Heart left ventricle (tissue), 16 donors: ENCODE measurements at regions not wholly inside any gene's neighbourhood (a gene's known extent, or its start where the extent isn't known, plus 50 kb on each side); places are given as distances from the start of the nearest gene placed in this dataset.
A peak's percentile ranks its signal among the peaks of the same experiment; 100 is the strongest.
"Not testable (repeated sequence)": the region's sequence is repeated elsewhere in the genome, so short reads cannot be mapped to it uniquely, and the experiment has no call there.

Experiments used
- ATAC-seq, 4 donors: fragments of 200-7000 bp; cut with Tn5 transposase; one replicate each; pipeline ENCODE4 v1.9.1; 2020 to 2022; ENCODE audit warnings: moderate library complexity in 4 of 4, mild to moderate bottlenecking in 3 of 4, moderate number of reproducible peaks in 1 of 4
- DNase-seq, 5 donors: peaks; one replicate each; pipeline ENCODE4 v3.0.0-alpha.2; 2020
- H3K27ac ChIP-seq, 12 donors: fragments of 200-600 bp; sonication (generic) in 4 of 12; one replicate each; pipeline versions ENCODE4 v1.5.0 to v1.8.0; 2016 to 2022; ENCODE audit warnings: mild to moderate bottlenecking in 2 of 12
- H3K27me3 ChIP-seq, 9 donors: fragments of 200-600 bp; sonication (generic) in 2 of 9; one replicate each; pipeline versions ENCODE4 v1.5.1 to v1.8.0; 2016 to 2022; ENCODE audit warnings: mild to moderate bottlenecking in 3 of 9
- H3K36me3 ChIP-seq, 9 donors: fragments of 200-600 bp; sonication (generic) in 2 of 9; one replicate each; pipeline versions ENCODE4 v1.5.0 to v1.8.0; 2018 to 2022; ENCODE audit warnings: mild to moderate bottlenecking in 2 of 9
- H3K4me1 ChIP-seq, 12 donors: fragments of 200-600 bp; sonication (generic) in 4 of 12; one replicate each; pipeline versions ENCODE4 v1.5.0 to v1.8.0; 2016 to 2022; ENCODE audit warnings: mild to moderate bottlenecking in 3 of 12
- H3K4me3 ChIP-seq, 12 donors: fragments of 200-600 bp; sonication (generic) in 4 of 12; one replicate each; pipeline versions ENCODE4 v1.5.0 to v1.8.0; 2017 to 2022; ENCODE audit warnings: mild to moderate bottlenecking in 9 of 12, moderate library complexity in 4 of 12
- H3K9me3 ChIP-seq, 12 donors: fragments of 200-600 bp; sonication (generic) in 4 of 12; one replicate each; pipeline versions ENCODE4 v1.5.0 to v1.8.0; 2016 to 2022; ENCODE audit warnings: mild to moderate bottlenecking in 1 of 12
- CTCF ChIP-seq, 12 donors: fragments of 200-600 bp; sonication (generic) in 4 of 12; IDR thresholded peaks; one replicate each; pipeline versions ENCODE4 v1.5.0 to v1.8.0; 2018 to 2022; ENCODE audit warnings: antibody characterized with exemption in 12 of 12, mild to moderate bottlenecking in 5 of 12
- POLR2A ChIP-seq, 2 donors: fragments of 450-650 bp; IDR thresholded peaks; one replicate each; pipeline ENCODE4 v1.6.1; 2017; ENCODE audit warnings: antibody characterized with exemption in 2 of 2, mild to moderate bottlenecking in 2 of 2, moderate library complexity in 2 of 2
- WGBS, 4 donors: extraction: QIAGEN DNeasy Blood & Tissue Kit in 2 of 4; methylation state at CpG; one replicate each; pipeline versions ENCODE4 v1.1.5 to v1.1.7; 2013 to 2018; 5-methylcytosine and 5-hydroxymethylcytosine counted together
- intact Hi-C, 10 donors: fragments of 100-400 bp; cut with DNase I; formaldehyde crosslinking; loops; one replicate each; pipeline versions ENCODE4 v1.11.1 to v1.14.2; 2022
- donor health status: ischemic (EF 13 %, LVEDD 7.1; RV severe dilation, severe dysfunction).
- donor health status: healthy with polysubstance abuse.
- donor health status: DM: no; HTN: yes; CAD: no.
- donor health status: DM: no; HTN: no; CAD: no.
- donor health status: ischemic (EF 25% LVEDD 6.9; RV normal size, moderate dysfunction).
- donor health status: ischemic (EF 25% LVEDD 5.7; RV mildly dilated, moderate dysfunction).
- donor health status: healthy.
- donor health status: DM: yes; HTN: yes; CAD: no.
- donor health status: ischemic (EF 35%, LVEDD 5.7; RV mildly dilated, moderate dysfunction).
- donor health status: nonischemic (EF 11% LVEDD 7.7; RV severe dilation, severe dysfunction).
- donor health status: DM: yes; HTN: yes; CAD: no.
- donor health status: PGD.
- donor health status: ischemic (EF 29% LVEDD 5.4; RV normal size, mild dysfunction).
- donor health status: nonischemic (EF 23%, LVEDD 6.1; RV moderate dilation, normal function).

- no peak overlapping the region for H3K27ac ChIP-seq
- DNase-seq (no peak), ATAC-seq (no peak)
- no peaks in the 10 kb centered on the region for H3K27me3 ChIP-seq
- no peak for TF ChIP-seq POLR2A (IDR thresholded peaks at IDR 0.05)
- no peak for TF ChIP-seq CTCF (IDR thresholded peaks at IDR 0.05)
- H3K9me3 ChIP-seq: peaks cover 0 to 17% (median 0%) of the 10 kb centered on the region in 12 donors
- no peaks in the 10 kb centered on the region for H3K4me1 ChIP-seq
- H3K36me3 ChIP-seq: no peaks in the 10 kb centered on the region
- no peak overlapping the region for H3K4me3 ChIP-seq
- WGBS, 4 donors: 86 to 98% (median 95%) methylated on average over 1 of the region's 1 CpG
- intact Hi-C loops: no loop called here
These were observed 798.9 kb downstream of the SLC6A15 start for GRCh38 chr12:84113666-84114065.

GRCh38 chr12:84103886-84104285 lies 808.7 kb downstream of the SLC6A15 start:
- H3K27me3 ChIP-seq, ATAC-seq, H3K4me1 ChIP-seq, DNase-seq, intact Hi-C loops, H3K4me3 ChIP-seq, H3K27ac ChIP-seq, H3K36me3 ChIP-seq: not testable (repeated sequence)
- H3K9me3 ChIP-seq: peaks cover 0 to 70% (median 39%) of the 10 kb centered on the region in 12 donors
- WGBS, 4 donors: 87 to 97% (median 91%) methylated on average over 4 of the region's 4 CpGs

GRCh38 chr12:84101963-84102362 lies 810.6 kb downstream of the SLC6A15 start:
- intact Hi-C loops, DNase-seq, H3K27ac ChIP-seq, H3K4me1 ChIP-seq, H3K36me3 ChIP-seq, H3K27me3 ChIP-seq, H3K4me3 ChIP-seq, ATAC-seq: not testable (repeated sequence)
- 92 to 95% (median 93%) methylated on average over 8 of the region's 8 CpGs for WGBS, 4 donors
- peaks cover 0 to 62% (median 41%) of the 10 kb centered on the region in 12 donors for H3K9me3 ChIP-seq

- DNase-seq, ATAC-seq, intact Hi-C loops, H3K27ac ChIP-seq, H3K36me3 ChIP-seq, H3K27me3 ChIP-seq, H3K4me3 ChIP-seq, H3K4me1 ChIP-seq: not testable (repeated sequence)
- WGBS, 4 donors: 79 to 92% (median 84%) methylated on average over 1 of the region's 1 CpG
- peaks cover 0 to 66% (median 39%) of the 10 kb centered on the region in 12 donors for H3K9me3 ChIP-seq
These were observed 813.0 kb downstream of the SLC6A15 start for GRCh38 chr12:84099591-84099990.

- no peak for TF ChIP-seq CTCF (IDR thresholded peaks at IDR 0.05)
- no peak for TF ChIP-seq POLR2A (IDR thresholded peaks at IDR 0.05)
- DNase-seq (peak in 1 of 5 donors; percentile 48), ATAC-seq (no peak)
- no peaks in the 10 kb centered on the region for H3K36me3 ChIP-seq
- whole genome bisulfite sequencing, 4 donors: 71 to 90% (median 81%) methylated on average over 2 to 4 of the region's 4 CpGs
- H3K27me3 ChIP-seq: no peaks in the 10 kb centered on the region
- no peaks in the 10 kb centered on the region for H3K4me1 ChIP-seq
- no peak overlapping the region for H3K4me3 ChIP-seq
- peaks cover 0 to 11% (median 0%) of the 10 kb centered on the region in 12 donors for H3K9me3 ChIP-seq
- no peak overlapping the region for H3K27ac ChIP-seq
- intact Hi-C loops: no loop called here
These were observed 820.9 kb downstream of the SLC6A15 start for GRCh38 chr12:84091651-84092050.

GRCh38 chr12:84089356-84089755 lies 823.2 kb downstream of the SLC6A15 start:
- no peak for ATAC-seq
- Histone ChIP-seq H3K36me3 (no peaks in the 10 kb centered on the region), H3K4me3 (no peak overlapping the region), H3K27me3 (no peaks in the 10 kb centered on the region), H3K9me3 (peaks cover 0 to 6% (median 0%) of the 10 kb centered on the region in 12 donors), H3K4me1 (no peaks in the 10 kb centered on the region), H3K27ac (no peak overlapping the region)
- WGBS, 4 donors: 54 to 66% (median 57%) methylated on average over 4 of the region's 4 CpGs
- no peak for DNase-seq
- intact Hi-C loops: no loop called here
- TF ChIP-seq POLR2A (IDR thresholded peaks at IDR 0.05) (no peak), CTCF (IDR thresholded peaks at IDR 0.05) (no peak)
